H1 (cell line): ENCODE measurements at regions not wholly inside any gene's neighbourhood (a gene's known extent, or its start where the extent isn't known, plus 50 kb on each side); places are given as distances from the start of the nearest gene placed in this dataset.

Experiments
- CTCF ChIA-PET: fragments of 300-600 bp; sonication (Branson Sonifier 250); formaldehyde crosslinking; loops from one replicate; lab custom pipeline; 2021; ENCODE audit not compliant: partially characterized antibody; lab: Charles Lee
- POLR2A ChIA-PET: fragments of 300-600 bp; sonication (Branson Sonifier 250); formaldehyde crosslinking; loops from one replicate; lab custom pipeline; 2021; ENCODE audit warnings: inconsistent platforms; ENCODE audit not compliant: partially characterized antibody; lab: Charles Lee
- DNase-seq, 2 experiments: peaks; one replicate each; pipeline versions ENCODE4 v3.0.0 to v3.0.0-alpha.2; 2010 to 2022; ENCODE audit warnings: low spot score in 2 of 2, low read depth in 1 of 2, mixed read lengths in 1 of 2
- FAIRE-seq: peaks from 2 replicates; lab custom pipeline; 2011; peaks lifted over from hg19 to GRCh38; lab: Jason Lieb, UNC
- H2AFZ ChIP-seq: 2 replicates; pipeline ENCODE4 v1.8.1; 2012; ENCODE audit warnings: low read length, inconsistent platforms
- H2AK5ac ChIP-seq: 2 replicates; pipeline ENCODE4 v1.6.1; 2013; ENCODE audit warnings: low read depth, low read length
- H2BK120ac ChIP-seq: replicated peaks from 2 replicates; pipeline ENCODE3; 2013; ENCODE audit warnings: low read depth, low read length, inconsistent platforms
- H2BK12ac ChIP-seq: 2 replicates; pipeline ENCODE4 v1.6.1; 2013; ENCODE audit warnings: low read depth, low read length
- H2BK15ac ChIP-seq: 2 replicates; pipeline ENCODE4 v1.6.1; 2013; ENCODE audit warnings: low read length
- H2BK20ac ChIP-seq: 2 replicates; pipeline ENCODE4 v1.6.1; 2013; ENCODE audit warnings: low read length
- H2BK5ac ChIP-seq: 2 replicates; pipeline ENCODE4 v1.6.1; 2013; ENCODE audit warnings: low read depth, low read length
- H3K14ac ChIP-seq: 2 replicates; pipeline ENCODE4 v1.6.1; 2013; ENCODE audit warnings: inconsistent platforms; ENCODE audit not compliant: insufficient read length
- H3K18ac ChIP-seq: 2 replicates; pipeline ENCODE4 v1.6.1; 2013; ENCODE audit warnings: low read length; ENCODE audit errors: extremely low read depth
- H3K23ac ChIP-seq: 2 replicates; pipeline ENCODE4 v1.6.1; 2013; ENCODE audit warnings: inconsistent platforms; ENCODE audit not compliant: insufficient read length
- H3K23me2 ChIP-seq: 2 replicates; pipeline ENCODE4 v1.6.1; 2013; ENCODE audit warnings: low read depth, low read length
- H3K27ac ChIP-seq: 2 replicates; pipeline ENCODE4 v1.6.1; 2011; ENCODE audit warnings: low read depth, low read length, inconsistent platforms
- H3K27me3 ChIP-seq, 4 experiments: replicated peaks in 1 of 4; 1 replicate in 1 of 4; 2 replicates in 3 of 4; pipeline versions ENCODE4 v1.6.1 to v1.8.1; 2011 to 2013; ENCODE audit warnings: low read length in 3 of 4, mild to moderate bottlenecking in 3 of 4, inconsistent platforms in 2 of 4, mixed read lengths in 2 of 4, moderate library complexity in 1 of 4; ENCODE audit not compliant: control insufficient read depth in 3 of 4, insufficient read depth in 3 of 4; ENCODE audit errors: extremely low read depth in 1 of 4
- H3K36me3 ChIP-seq, 4 experiments: 2 replicates each; pipeline versions ENCODE4 v1.6.1 to v1.8.1; 2011 to 2013; ENCODE audit warnings: mild to moderate bottlenecking in 4 of 4, low read length in 3 of 4, moderate library complexity in 2 of 4, control low read depth in 1 of 4, inconsistent platforms in 1 of 4; ENCODE audit not compliant: insufficient read depth in 4 of 4, control insufficient read depth in 2 of 4
- H3K4ac ChIP-seq: replicated peaks from 2 replicates; pipeline ENCODE3; 2013; ENCODE audit warnings: low read length, low read depth, mixed read lengths, inconsistent platforms; ENCODE audit not compliant: insufficient read length
- H3K4me1 ChIP-seq, 4 experiments: replicated peaks in 1 of 4; 1 replicate in 1 of 4; 2 replicates in 3 of 4; pipeline versions ENCODE4 v1.6.1 to v1.8.1; 2011 to 2013; ENCODE audit warnings: low read length in 3 of 4, inconsistent platforms in 2 of 4, mixed read lengths in 1 of 4; ENCODE audit not compliant: insufficient read depth in 4 of 4, control insufficient read depth in 3 of 4
- H3K4me2 ChIP-seq, 2 experiments: 2 replicates each; pipeline versions ENCODE4 v1.6.1 to v1.8.1; 2011 to 2013; ENCODE audit warnings: low read depth in 2 of 2, low read length in 2 of 2, control low read depth in 1 of 2, inconsistent platforms in 1 of 2, mild to moderate bottlenecking in 1 of 2; ENCODE audit not compliant: insufficient read depth in 1 of 2
- H3K4me3 ChIP-seq, 4 experiments: fragments of 200-600, 300-600 bp in 1 of 4; sonication (generic), shearing (Covaris generic), sonication (Bioruptor Twin) in 1 of 4; 2 replicates each; pipeline versions ENCODE4 v1.5.1 to v1.8.1; 2011 to 2016; ENCODE audit warnings: low read length in 4 of 4, low read depth in 3 of 4, control low read depth in 2 of 4, inconsistent platforms in 2 of 4, mild to moderate bottlenecking in 2 of 4, mixed read lengths in 1 of 4, moderate library complexity in 1 of 4; ENCODE audit not compliant: insufficient read depth in 2 of 4; ENCODE audit errors: extremely low read depth in 1 of 4
- H3K56ac ChIP-seq: replicated peaks from 2 replicates; pipeline ENCODE3; 2013; ENCODE audit warnings: low read depth, mild to moderate bottlenecking, mixed read lengths, low read length, inconsistent platforms; ENCODE audit not compliant: insufficient read length
- H3K79me1 ChIP-seq: 2 replicates; pipeline ENCODE4 v1.6.1; 2013; ENCODE audit warnings: low read depth, low read length, control low read depth
- H3K79me2 ChIP-seq, 2 experiments: 2 replicates each; pipeline versions ENCODE4 v1.6.1 to v1.8.1; 2012 to 2013; ENCODE audit warnings: low read length in 2 of 2, mild to moderate bottlenecking in 2 of 2, inconsistent platforms in 1 of 2; ENCODE audit not compliant: insufficient read depth in 2 of 2, control insufficient read depth in 1 of 2
- H3K9ac ChIP-seq, 4 experiments: replicated peaks in 1 of 4; 1 replicate in 1 of 4; 2 replicates in 3 of 4; pipeline versions ENCODE4 v1.6.1 to v1.8.1; 2011 to 2013; ENCODE audit warnings: low read depth in 3 of 4, low read length in 3 of 4, control low read depth in 2 of 4, mild to moderate bottlenecking in 2 of 4, moderate library complexity in 2 of 4, inconsistent platforms in 1 of 4; ENCODE audit errors: extremely low read depth in 1 of 4
- H3K9me3 ChIP-seq, 2 experiments: 2 replicates each; pipeline versions ENCODE4 v1.6.1 to v1.8.1; 2012 to 2013; ENCODE audit warnings: mild to moderate bottlenecking in 2 of 2, moderate library complexity in 2 of 2, control low read depth in 1 of 2, inconsistent platforms in 1 of 2, low read depth in 1 of 2, low read length in 1 of 2, mixed read lengths in 1 of 2; ENCODE audit not compliant: insufficient read depth in 2 of 2
- H4K20me1 ChIP-seq, 2 experiments: replicated peaks in 1 of 2; 2 replicates each; pipeline versions ENCODE3 to v1.8.1; 2011 to 2013; ENCODE audit warnings: inconsistent platforms in 2 of 2, low read length in 2 of 2, mild to moderate bottlenecking in 1 of 2; ENCODE audit not compliant: insufficient read depth in 2 of 2, control insufficient read depth in 1 of 2
- H4K5ac ChIP-seq: 2 replicates; pipeline ENCODE4 v1.6.1; 2013; ENCODE audit warnings: low read length, low read depth, mixed read lengths, inconsistent platforms; ENCODE audit not compliant: insufficient read length
- H4K8ac ChIP-seq: 2 replicates; pipeline ENCODE4 v1.8.0; 2013; ENCODE audit warnings: mild to moderate bottlenecking, moderate library complexity, low read length, inconsistent platforms; ENCODE audit not compliant: insufficient read depth; ENCODE audit errors: extremely low read depth
- H4K91ac ChIP-seq: replicated peaks from 2 replicates; pipeline ENCODE3; 2013; ENCODE audit warnings: low read length, mixed read lengths, inconsistent platforms; ENCODE audit not compliant: insufficient read length
- ASH2L ChIP-seq: fragments of 200-600, 300-600 bp; sonication (generic); IDR thresholded peaks from one replicate; pipeline ENCODE4 v1.7.1; 2017; ENCODE audit warnings: low read length
- CEBPB ChIP-seq: IDR thresholded peaks from 2 replicates; pipeline ENCODE4 v1.6.1; 2012; ENCODE audit warnings: low read depth, low read length
- GTF2F1 ChIP-seq: IDR thresholded peaks from 2 replicates; pipeline ENCODE4 v1.6.1; 2012; ENCODE audit warnings: low read depth, low read length, improper control_type of control experiment, borderline replicate concordance
- KDM5A ChIP-seq: fragments of 200-600 bp; IDR thresholded peaks from 2 replicates; pipeline ENCODE4 v1.7.1; 2012; ENCODE audit warnings: mild to moderate bottlenecking, low read length, inconsistent platforms, mixed read lengths
- NANOG ChIP-seq: IDR thresholded peaks from 2 replicates; pipeline ENCODE4 v1.6.1; 2011; ENCODE audit warnings: low read length, low read depth, mild to moderate bottlenecking, inconsistent platforms; ENCODE audit not compliant: insufficient read depth, poor library complexity, severe bottlenecking
- SRF ChIP-seq: IDR thresholded peaks from 2 replicates; pipeline ENCODE4 v1.6.1; 2011; ENCODE audit warnings: mild to moderate bottlenecking, low read depth, low read length, moderate library complexity
- TAF1 ChIP-seq: IDR thresholded peaks from 2 replicates; pipeline ENCODE4 v1.6.1; 2011; ENCODE audit warnings: mild to moderate bottlenecking, low read depth, low read length
- USF2 ChIP-seq: IDR thresholded peaks from 2 replicates; pipeline ENCODE4 v1.6.1; 2011; ENCODE audit warnings: low read length, improper control_type of control experiment
- ZNF274 ChIP-seq: IDR thresholded peaks from 2 replicates; pipeline ENCODE4 v1.7.0; 2012; ENCODE audit warnings: low read length, borderline replicate concordance; ENCODE audit errors: extremely low read depth
- WGBS, 2 experiments: shearing (Covaris generic) in 1 of 2; methylation state at CpG; one replicate each; pipeline versions ENCODE4 v1.1.6 to v1.1.7; 2013 to 2015; ENCODE audit warnings: low lambda C conversion rate in 2 of 2, mixed read lengths in 2 of 2, inconsistent platforms in 1 of 2, low coverage in 1 of 2, missing lambda C conversion rate in 1 of 2; ENCODE audit not compliant: insufficient replicate concordance in 2 of 2, insufficient coverage in 1 of 2, insufficient read length in 1 of 2; ENCODE audit errors: extremely low coverage in 1 of 2, missing lambda C conversion rate in 1 of 2; 5-methylcytosine and 5-hydroxymethylcytosine counted together

DNA sequence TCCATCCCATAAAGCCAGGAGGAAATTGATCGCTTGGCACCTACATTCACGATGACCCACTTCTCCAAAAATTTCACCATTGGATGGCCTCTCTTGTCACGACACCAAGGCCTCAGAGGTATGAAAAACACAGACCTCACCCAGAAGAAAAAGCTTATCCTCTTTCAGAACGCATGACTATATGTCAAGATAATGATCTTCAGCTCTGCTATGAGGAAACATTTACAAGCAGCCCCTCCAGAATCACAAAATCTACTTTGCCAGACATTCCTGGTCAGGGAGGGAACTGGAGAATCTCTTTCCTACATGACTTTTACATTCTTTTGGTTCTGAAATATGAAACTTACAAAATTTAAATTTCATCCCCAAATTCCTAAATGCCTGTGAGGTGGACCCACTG, 122.7 kb downstream of the WNT5A start:
- H3K9ac ChIP-seq, result no peak overlapping the region
- no peak overlapping the region for H3K14ac ChIP-seq
- TF ChIP-seq GTF2F1, result no peak
- no peak for TF ChIP-seq NANOG
- TF ChIP-seq KDM5A, result no peak
- TF ChIP-seq CEBPB, result no peak
- TF ChIP-seq USF2, result no peak
- no peak for TF ChIP-seq ZNF274
- TF ChIP-seq TAF1, result no peak
- no peak for TF ChIP-seq ASH2L
- TF ChIP-seq SRF, result no peak
- DNase-seq (no peak), FAIRE-seq (no peak)
- no peak overlapping the region for H2AK5ac ChIP-seq
- H3K4me2 ChIP-seq, result no peak overlapping the region
- no peaks in the 10 kb centered on the region for H3K27me3 ChIP-seq
- H3K9me3 ChIP-seq, result no peaks in the 10 kb centered on the region
- H2BK120ac ChIP-seq, result no peak overlapping the region
- no peaks in the 10 kb centered on the region for H3K79me1 ChIP-seq
- no peak overlapping the region for H3K4ac ChIP-seq
- CTCF ChIA-PET, result interaction anchor here (1.3 kb wide), 1 partner anchor 26 kb away, joined by 3 read pairs; no protein-coding TSS in a partner anchor
- H3K18ac ChIP-seq, result no peak overlapping the region
- 82% methylated on average over 4 of the region's 4 CpGs; no CpG with 5 or more reads in 1 of the 2 experiments for WGBS, 2 experiments
- H3K4me3 ChIP-seq, result no peak overlapping the region
- H4K91ac ChIP-seq, result no peak overlapping the region
- no peaks in the 10 kb centered on the region for H4K20me1 ChIP-seq
- H3K27ac ChIP-seq, result no peak overlapping the region
- H2AFZ ChIP-seq, result no peak overlapping the region
- no peak overlapping the region for H4K5ac ChIP-seq
- H3K4me1 ChIP-seq, result no peaks in the 10 kb centered on the region
- H2BK20ac ChIP-seq, result no peak overlapping the region
- no peak overlapping the region for H4K8ac ChIP-seq
- no peaks in the 10 kb centered on the region for H3K36me3 ChIP-seq
- no peak overlapping the region for H2BK5ac ChIP-seq
- H3K79me2 ChIP-seq, result no peaks in the 10 kb centered on the region
- H2BK12ac ChIP-seq, result no peak overlapping the region
- H3K23ac ChIP-seq, result no peak overlapping the region
- POLR2A ChIA-PET, result no interaction called here
- H2BK15ac ChIP-seq, result no peak overlapping the region
- H3K56ac ChIP-seq, result no peak overlapping the region
- H3K23me2 ChIP-seq, result no peaks in the 10 kb centered on the region
